ENCODE measurements at regions not wholly inside any gene's neighbourhood (a gene's known extent, or its start where the extent isn't known, plus 50 kb on each side); places are given as distances from the start of the nearest gene placed in this dataset.
"Not testable (repeated sequence)": the region's sequence is repeated elsewhere in the genome, so short reads cannot be mapped to it uniquely, and the experiment has no call there.

- H3K27me3 Mint-ChIP-seq: peaks cover 49% of the 10 kb centered on the region
These were observed 78.7 kb downstream of the EMX2 start for GRCh38 chr10:117621196-117621595.

DNA sequence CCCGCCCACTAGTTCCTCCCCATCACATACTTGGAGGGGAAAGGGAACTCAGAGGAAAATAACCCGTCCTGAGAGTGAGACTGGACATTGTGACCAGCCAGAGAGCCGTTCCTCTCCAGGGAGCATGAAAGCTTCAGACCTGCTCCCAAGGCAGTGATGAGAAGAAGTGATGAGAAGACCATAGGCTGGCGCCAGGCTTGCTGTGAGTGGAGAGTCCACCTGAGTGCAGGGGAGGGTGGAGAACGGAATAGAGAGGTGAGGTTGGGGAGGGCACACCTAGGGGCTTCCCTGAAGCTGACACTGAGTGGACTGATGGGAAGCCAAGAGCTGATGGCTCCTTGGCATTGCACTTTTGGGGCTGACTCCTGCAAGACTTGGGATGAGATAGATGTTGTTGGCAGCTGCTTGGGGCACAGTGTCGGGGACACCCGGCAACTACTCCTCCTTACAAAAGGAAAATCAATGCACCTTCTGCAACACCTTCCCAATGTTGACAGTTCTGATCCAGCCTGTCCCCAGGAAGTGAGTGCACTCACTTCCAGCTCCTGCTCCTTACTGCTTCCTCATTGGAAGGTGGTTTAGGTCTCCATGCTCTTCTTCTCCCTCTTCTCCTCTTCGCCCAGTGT lies 79.4 kb downstream of the EMX2 start:
- H3K27me3 Mint-ChIP-seq: peaks cover 45% of the 10 kb centered on the region
- no peaks in the 10 kb centered on the region for H3K9me3 Mint-ChIP-seq
- ATAC-seq (replicated peaks; ENCODE audit: extremely low read depth, poor library complexity, severe bottlenecking) (no peak), DNase-seq (ENCODE audit: low spot score in 2 of 2) (no peak)
- no peak overlapping the region for H3K27ac Mint-ChIP-seq (ENCODE audit: low read depth)
- no peak overlapping the region for H3K4me3 Mint-ChIP-seq
- H3K4me1 Mint-ChIP-seq: no peaks in the 10 kb centered on the region
- H3K36me3 Mint-ChIP-seq (ENCODE audit: insufficient read depth): peaks cover 2% of the 10 kb centered on the region

More at GRCh38 chr10:117621196-117621595, 78.7 kb downstream of the EMX2 start:
- DNase-seq (ENCODE audit: low spot score in 2 of 2) (no peak), ATAC-seq (replicated peaks; ENCODE audit: extremely low read depth, poor library complexity, severe bottlenecking) (no peak)
- Mint-ChIP-seq H3K9me3 (no peaks in the 10 kb centered on the region), H3K4me3 (no peak overlapping the region), H3K36me3 (ENCODE audit: insufficient read depth) (peaks cover 2% of the 10 kb centered on the region), H3K4me1 (no peaks in the 10 kb centered on the region), H3K27ac (ENCODE audit: low read depth) (no peak overlapping the region)

DNA sequence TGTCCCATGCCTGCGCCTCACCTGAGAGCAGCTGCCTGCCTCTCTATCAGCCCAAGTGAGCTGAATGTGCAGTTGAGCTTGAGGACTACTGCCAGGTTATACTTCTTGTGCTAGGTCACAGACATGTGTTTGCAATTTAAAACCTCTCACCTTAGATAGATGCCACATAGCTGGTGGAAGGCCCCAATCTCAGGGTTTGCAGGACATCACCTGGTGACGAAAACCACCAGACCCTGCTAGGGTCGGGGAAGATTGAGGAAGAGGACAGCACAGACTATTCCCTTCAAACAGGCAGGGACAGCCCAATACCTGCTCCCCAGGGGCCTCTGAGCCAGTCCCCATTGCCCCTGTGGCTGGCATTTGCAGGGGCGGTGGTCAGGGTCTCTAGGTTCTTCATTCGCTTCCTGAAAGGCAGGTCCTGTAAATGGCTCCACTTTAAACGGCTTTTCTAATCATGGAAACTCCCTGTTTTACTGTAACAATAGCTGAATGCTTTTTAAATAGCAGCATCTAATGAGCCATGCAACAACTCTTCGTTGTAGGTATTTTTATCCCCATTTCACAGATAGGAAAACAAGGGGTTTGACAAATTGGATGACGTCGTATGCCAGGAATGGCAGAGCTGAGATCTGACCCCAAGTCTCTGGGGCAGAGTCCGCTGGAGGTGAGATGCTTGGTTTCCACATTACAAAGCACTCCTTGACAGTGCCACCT lies 80.1 kb downstream of the EMX2 start:
- Mint-ChIP-seq H3K36me3 (ENCODE audit: insufficient read depth) (peaks cover 2% of the 10 kb centered on the region), H3K9me3 (no peaks in the 10 kb centered on the region), H3K4me3 (no peak overlapping the region), H3K27ac (ENCODE audit: low read depth) (no peak overlapping the region), H3K4me1 (no peaks in the 10 kb centered on the region), H3K27me3 (peaks cover 45% of the 10 kb centered on the region)
- DNase-seq (ENCODE audit: low spot score in 2 of 2) (no peak), ATAC-seq (replicated peaks; ENCODE audit: extremely low read depth, poor library complexity, severe bottlenecking) (no peak)

- H3K4me3 Mint-ChIP-seq: no peak overlapping the region
- H3K27ac Mint-ChIP-seq (ENCODE audit: low read depth): no peak overlapping the region
- no peaks in the 10 kb centered on the region for H3K9me3 Mint-ChIP-seq
- no peaks in the 10 kb centered on the region for H3K4me1 Mint-ChIP-seq
- no peak for ATAC-seq (replicated peaks; ENCODE audit: extremely low read depth, poor library complexity, severe bottlenecking)
- H3K36me3 Mint-ChIP-seq (ENCODE audit: insufficient read depth): peaks cover 2% of the 10 kb centered on the region
- no peak for DNase-seq (ENCODE audit: low spot score in 2 of 2)
- H3K27me3 Mint-ChIP-seq: peaks cover 15% of the 10 kb centered on the region
These were observed 83.7 kb downstream of the EMX2 start for GRCh38 chr10:117626228-117626627.

GRCh38 chr10:117627561-117627960 lies 85.0 kb downstream of the EMX2 start:
- Mint-ChIP-seq H3K27ac (ENCODE audit: low read depth) (no peak overlapping the region), H3K9me3 (no peaks in the 10 kb centered on the region), H3K27me3 (peaks cover 9% of the 10 kb centered on the region), H3K4me3 (no peak overlapping the region), H3K4me1 (no peaks in the 10 kb centered on the region), H3K36me3 (ENCODE audit: insufficient read depth) (peaks cover 2% of the 10 kb centered on the region)
- ATAC-seq (replicated peaks; ENCODE audit: extremely low read depth, poor library complexity, severe bottlenecking): no peak
- no peak for DNase-seq (ENCODE audit: low spot score in 2 of 2)

DNA sequence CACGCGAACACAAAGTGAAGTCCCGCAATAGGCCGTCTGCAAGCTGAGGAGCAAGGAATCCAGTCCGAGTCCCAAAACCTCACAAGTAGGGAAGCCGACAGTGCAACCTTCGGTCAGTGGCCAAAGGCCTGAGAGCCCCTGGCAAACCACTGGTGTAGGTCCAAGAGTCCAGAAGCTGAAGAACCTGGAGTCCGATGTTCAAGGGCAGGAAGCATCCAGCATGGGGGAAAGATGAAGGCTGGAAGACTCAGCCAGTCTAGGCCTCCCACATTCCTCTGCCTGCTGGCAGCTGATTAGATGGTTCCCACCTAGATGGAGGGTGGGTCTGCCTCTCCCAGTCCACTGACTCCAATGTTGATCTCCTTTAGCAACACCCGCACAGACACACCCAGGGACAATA lies 87.2 kb downstream of the EMX2 start:
- not testable (repeated sequence) for H3K4me3 Mint-ChIP-seq, H3K9me3 Mint-ChIP-seq

GRCh38 chr10:117631276-117632145 lies 89.0 kb downstream of the EMX2 start:
- Mint-ChIP-seq H3K4me3 (no peak overlapping the region), H3K27me3 (peaks cover 39% of the 10 kb centered on the region), H3K4me1 (no peaks in the 10 kb centered on the region), H3K36me3 (ENCODE audit: insufficient read depth) (peaks cover 2% of the 10 kb centered on the region), H3K27ac (ENCODE audit: low read depth) (no peak overlapping the region), H3K9me3 (no peaks in the 10 kb centered on the region)
- no peak for ATAC-seq (replicated peaks; ENCODE audit: extremely low read depth, poor library complexity, severe bottlenecking)
- DNase-seq (ENCODE audit: low spot score in 2 of 2): no peak

More for the DNA sequence above, 87.2 kb downstream of the EMX2 start:
- not testable (repeated sequence) for ATAC-seq (replicated peaks; ENCODE audit: extremely low read depth, poor library complexity, severe bottlenecking); H3K27ac Mint-ChIP-seq (ENCODE audit: low read depth); H3K36me3 Mint-ChIP-seq (ENCODE audit: insufficient read depth); H3K4me1 Mint-ChIP-seq; DNase-seq (ENCODE audit: low spot score in 2 of 2)
- peaks cover 22% of the 10 kb centered on the region for H3K27me3 Mint-ChIP-seq

DNA sequence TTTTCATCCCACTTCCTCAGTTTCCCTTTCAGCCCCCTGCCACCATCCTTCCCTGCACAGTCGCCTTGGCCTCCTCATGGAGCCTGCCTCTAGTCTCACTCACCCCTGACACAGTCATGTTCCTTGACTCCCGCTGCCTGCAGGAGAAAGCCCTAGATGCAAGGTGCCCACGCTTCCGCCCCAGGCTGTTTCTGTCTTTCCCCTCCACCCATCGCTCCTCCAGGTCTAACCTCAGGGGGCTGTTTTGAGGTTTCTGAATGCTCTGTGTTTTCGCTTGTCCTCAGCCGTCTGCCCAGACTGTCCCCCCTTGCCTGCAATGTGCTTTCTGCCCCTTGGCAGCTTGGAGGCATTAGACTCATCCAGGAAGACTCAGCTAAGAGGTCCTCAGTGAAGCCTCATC lies 89.9 kb downstream of the EMX2 start:
- Mint-ChIP-seq H3K27me3 (peaks cover 39% of the 10 kb centered on the region), H3K36me3 (ENCODE audit: insufficient read depth) (peaks cover 2% of the 10 kb centered on the region), H3K27ac (ENCODE audit: low read depth) (no peak overlapping the region), H3K4me3 (no peak overlapping the region), H3K4me1 (no peaks in the 10 kb centered on the region), H3K9me3 (no peaks in the 10 kb centered on the region)
- DNase-seq (ENCODE audit: low spot score in 2 of 2): no peak
- no peak for ATAC-seq (replicated peaks; ENCODE audit: extremely low read depth, poor library complexity, severe bottlenecking)

- ATAC-seq (replicated peaks; ENCODE audit: extremely low read depth, poor library complexity, severe bottlenecking) (no peak), DNase-seq (ENCODE audit: low spot score in 2 of 2) (no peak)
- no peak overlapping the region for H3K4me3 Mint-ChIP-seq
- H3K36me3 Mint-ChIP-seq (ENCODE audit: insufficient read depth): no peaks in the 10 kb centered on the region
- no peak overlapping the region for H3K27ac Mint-ChIP-seq (ENCODE audit: low read depth)
- H3K27me3 Mint-ChIP-seq: peaks cover 50% of the 10 kb centered on the region
- no peaks in the 10 kb centered on the region for H3K4me1 Mint-ChIP-seq
- no peaks in the 10 kb centered on the region for H3K9me3 Mint-ChIP-seq
These were observed 93.3 kb downstream of the EMX2 start for GRCh38 chr10:117635826-117636225.

- DNase-seq (ENCODE audit: low spot score in 2 of 2) (no peak), ATAC-seq (replicated peaks; ENCODE audit: extremely low read depth, poor library complexity, severe bottlenecking) (no peak)
- Mint-ChIP-seq H3K27me3 (peaks cover 36% of the 10 kb centered on the region), H3K4me1 (no peaks in the 10 kb centered on the region), H3K4me3 (no peak overlapping the region), H3K36me3 (ENCODE audit: insufficient read depth) (no peaks in the 10 kb centered on the region), H3K9me3 (no peaks in the 10 kb centered on the region), H3K27ac (ENCODE audit: low read depth) (no peak overlapping the region)
These were observed 95.7 kb downstream of the EMX2 start for GRCh38 chr10:117638200-117638599.

- H3K36me3 Mint-ChIP-seq (ENCODE audit: insufficient read depth): no peaks in the 10 kb centered on the region
- DNase-seq (ENCODE audit: low spot score in 2 of 2): no peak
- peaks cover 36% of the 10 kb centered on the region for H3K27me3 Mint-ChIP-seq
- no peak overlapping the region for H3K27ac Mint-ChIP-seq (ENCODE audit: low read depth)
- no peaks in the 10 kb centered on the region for H3K4me1 Mint-ChIP-seq
- no peak overlapping the region for H3K4me3 Mint-ChIP-seq
- no peak for ATAC-seq (replicated peaks; ENCODE audit: extremely low read depth, poor library complexity, severe bottlenecking)
- no peaks in the 10 kb centered on the region for H3K9me3 Mint-ChIP-seq
These were observed 96.2 kb downstream of the EMX2 start for GRCh38 chr10:117638664-117639200.

- no peak for ATAC-seq (replicated peaks; ENCODE audit: extremely low read depth, poor library complexity, severe bottlenecking)
- no peaks in the 10 kb centered on the region for H3K4me1 Mint-ChIP-seq
- H3K27ac Mint-ChIP-seq (ENCODE audit: low read depth): no peak overlapping the region
- no peaks in the 10 kb centered on the region for H3K36me3 Mint-ChIP-seq (ENCODE audit: insufficient read depth)
- DNase-seq (ENCODE audit: low spot score in 2 of 2): no peak
- no peak overlapping the region for H3K4me3 Mint-ChIP-seq
- peaks cover 32% of the 10 kb centered on the region for H3K27me3 Mint-ChIP-seq
- H3K9me3 Mint-ChIP-seq: no peaks in the 10 kb centered on the region
These were observed 97.9 kb downstream of the EMX2 start for GRCh38 chr10:117640406-117640805.

Data from central memory CD8-positive, alpha-beta T cell (primary cell).